Vagina (tissue), 2 donors: ENCODE measurements at regions not wholly inside any gene's neighbourhood (a gene's known extent, or its start where the extent isn't known, plus 50 kb on each side); places are given as distances from the start of the nearest gene placed in this dataset.

ENCODE experiments used
- DNase-seq, 2 donors: peaks; one replicate each; pipeline ENCODE4 v3.0.0-alpha.2; 2017; ENCODE audit errors: extremely low spot score in 2 of 2
- H3K27ac ChIP-seq: fragments of 200-600 bp; sonication (generic); one replicate; pipeline ENCODE4 v1.5.1; 2019
- H3K27me3 ChIP-seq: fragments of 200-600 bp; sonication (generic); one replicate; pipeline ENCODE4 v1.5.1; 2019
- H3K36me3 ChIP-seq, 2 donors: fragments of 200-600 bp; sonication (generic); one replicate each; pipeline ENCODE4 v1.5.1; 2017 to 2019
- H3K4me1 ChIP-seq: fragments of 200-600 bp; sonication (generic); one replicate; pipeline ENCODE4 v1.5.1; 2019
- H3K4me3 ChIP-seq, 2 donors: fragments of 200-600 bp; sonication (generic); 1 replicate in 1 of 2; 2 replicates in 1 of 2; pipeline ENCODE4 v1.5.1; 2016 to 2019
- H3K9me3 ChIP-seq: fragments of 200-600 bp; sonication (generic); one replicate; pipeline ENCODE4 v1.5.1; 2019
- CTCF ChIP-seq, 3 experiments: fragments of 450-650 bp in 2 of 3; fragments of 200-600 bp in 1 of 3; sonication (generic) in 1 of 3; IDR thresholded peaks; one replicate each; pipeline ENCODE4 v1.5.1; 2017 to 2019; ENCODE audit warnings: antibody characterized with exemption in 3 of 3, mild to moderate bottlenecking in 2 of 3, moderate library complexity in 2 of 3
- POLR2A ChIP-seq, 2 donors: fragments of 450-650 bp; IDR thresholded peaks; one replicate each; pipeline ENCODE4 v1.6.1; 2017; ENCODE audit warnings: antibody characterized with exemption in 2 of 2, mild to moderate bottlenecking in 2 of 2, moderate library complexity in 2 of 2
- POLR2AphosphoS5 ChIP-seq, 2 donors: sonication (generic); formaldehyde crosslinking; IDR thresholded peaks; one replicate each; pipeline ENCODE4 v1.9.0; 2017; ENCODE audit warnings: antibody characterized with exemption in 2 of 2, mild to moderate bottlenecking in 2 of 2, low read depth in 1 of 2; ENCODE audit not compliant: insufficient read depth in 1 of 2
- intact Hi-C: fragments of 100-400 bp; cut with DNase I; formaldehyde crosslinking; loops from one replicate; pipeline ENCODE4 v1.15.1; 2023

GRCh38 chr1:229993894-229994293 lies 73.1 kb upstream of the GALNT2 start:
- no peak for DNase-seq
- Histone ChIP-seq H3K27ac (no peak overlapping the region), H3K9me3 (no peaks in the 10 kb centered on the region), H3K36me3 (no peaks in the 10 kb centered on the region), H3K27me3 (no peaks in the 10 kb centered on the region), H3K4me3 (no peak overlapping the region), H3K4me1 (no peaks in the 10 kb centered on the region)
- intact Hi-C loops, result no loop called here
- TF ChIP-seq CTCF (IDR thresholded peaks at IDR 0.05), result no peak
- TF ChIP-seq POLR2AphosphoS5 (IDR thresholded peaks at IDR 0.05; ENCODE audit: insufficient read depth in 1 of 2, low read depth in 1 of 2), result no peak
- no peak for TF ChIP-seq POLR2A (IDR thresholded peaks at IDR 0.05)

- no peak overlapping the region for H3K27ac ChIP-seq
Measured at GRCh38 chr1:229999004-229999670, 67.9 kb upstream of the GALNT2 start.

GRCh38 chr1:230000493-230001184 lies 66.4 kb upstream of the GALNT2 start:
- intact Hi-C loops, result no loop called here
- no peak for DNase-seq
- no peak overlapping the region for H3K27ac ChIP-seq
- no peaks in the 10 kb centered on the region for H3K4me1 ChIP-seq
- H3K9me3 ChIP-seq, result no peaks in the 10 kb centered on the region
- no peak overlapping the region for H3K4me3 ChIP-seq
- no peaks in the 10 kb centered on the region for H3K36me3 ChIP-seq
- TF ChIP-seq POLR2A (IDR thresholded peaks at IDR 0.05), result no peak
- no peak for TF ChIP-seq CTCF (IDR thresholded peaks at IDR 0.05)
- TF ChIP-seq POLR2AphosphoS5 (IDR thresholded peaks at IDR 0.05; ENCODE audit: insufficient read depth in 1 of 2, low read depth in 1 of 2), result no peak
- no peaks in the 10 kb centered on the region for H3K27me3 ChIP-seq

More at GRCh38 chr1:229999004-229999670, 67.9 kb upstream of the GALNT2 start:
- intact Hi-C loops, result no loop called here
- DNase-seq, result no peak
- Histone ChIP-seq H3K36me3 (no peaks in the 10 kb centered on the region), H3K27me3 (no peaks in the 10 kb centered on the region), H3K4me1 (no peaks in the 10 kb centered on the region), H3K4me3 (no peak overlapping the region), H3K9me3 (no peaks in the 10 kb centered on the region)
- no peak for TF ChIP-seq POLR2A (IDR thresholded peaks at IDR 0.05)
- TF ChIP-seq CTCF (IDR thresholded peaks at IDR 0.05), result no peak
- no peak for TF ChIP-seq POLR2AphosphoS5 (IDR thresholded peaks at IDR 0.05; ENCODE audit: insufficient read depth in 1 of 2, low read depth in 1 of 2)

GRCh38 chr1:230002164-230002803 lies 64.8 kb upstream of the GALNT2 start:
- Histone ChIP-seq H3K4me1 (no peaks in the 10 kb centered on the region), H3K9me3 (no peaks in the 10 kb centered on the region), H3K27me3 (no peaks in the 10 kb centered on the region), H3K4me3 (no peak overlapping the region), H3K36me3 (no peaks in the 10 kb centered on the region), H3K27ac (no peak overlapping the region)
- no peak for DNase-seq
- intact Hi-C loops, result no loop called here
- TF ChIP-seq CTCF (IDR thresholded peaks at IDR 0.05) (no peak), POLR2AphosphoS5 (IDR thresholded peaks at IDR 0.05; ENCODE audit: insufficient read depth in 1 of 2, low read depth in 1 of 2) (no peak), POLR2A (IDR thresholded peaks at IDR 0.05) (no peak)

- Histone ChIP-seq H3K4me1 (no peaks in the 10 kb centered on the region), H3K27me3 (no peaks in the 10 kb centered on the region), H3K27ac (no peak overlapping the region), H3K36me3 (no peaks in the 10 kb centered on the region), H3K9me3 (no peaks in the 10 kb centered on the region), H3K4me3 (no peak overlapping the region)
- DNase-seq, result no peak
- TF ChIP-seq POLR2A (IDR thresholded peaks at IDR 0.05) (no peak), POLR2AphosphoS5 (IDR thresholded peaks at IDR 0.05; ENCODE audit: insufficient read depth in 1 of 2, low read depth in 1 of 2) (no peak)
- intact Hi-C loops, result no loop called here
Measured at GRCh38 chr1:230003409-230003808, 63.6 kb upstream of the GALNT2 start.
